HepG2 (cell line): ENCODE measurements at regions not wholly inside any gene's neighbourhood (a gene's known extent, or its start where the extent isn't known, plus 50 kb on each side); places are given as distances from the start of the nearest gene placed in this dataset.

Experiments used
- HDAC1 ChIP-seq: sonication (generic); formaldehyde crosslinking; IDR thresholded peaks from 2 replicates; pipeline ENCODE4 v1.5.1; 2020; ENCODE audit warnings: mild to moderate bottlenecking, missing genetic modification reagents
- ZNF501 ChIP-seq: sonication (generic); formaldehyde crosslinking; IDR thresholded peaks from 2 replicates; pipeline ENCODE4 v1.5.1; 2020; ENCODE audit warnings: mild to moderate bottlenecking, moderate library complexity, missing genetic modification reagents
- TF ChIP-seq, protein P1 (sequence below): sonication (generic); formaldehyde crosslinking; IDR thresholded peaks from 2 replicates; pipeline ENCODE4 v1.5.0; 2020; ENCODE audit warnings: mild to moderate bottlenecking, missing genetic modification reagents, moderate library complexity

DNA sequence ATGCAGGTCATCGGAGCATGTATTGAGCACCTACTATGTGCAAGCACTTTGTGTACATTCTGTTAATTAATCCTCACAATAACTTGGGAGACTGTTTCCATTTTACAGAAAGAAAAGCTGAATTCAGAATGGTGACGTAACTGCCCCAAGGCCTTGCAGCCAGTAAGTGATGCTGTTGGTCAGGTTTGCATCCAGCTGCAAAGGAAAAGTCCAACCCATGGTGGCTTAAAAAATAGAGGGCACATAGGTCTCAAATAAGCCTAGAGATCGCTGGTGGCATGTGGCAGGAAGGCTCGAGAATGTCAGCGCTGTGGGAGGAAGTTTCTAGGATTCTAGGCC lies 83.8 kb upstream of the CHST15 start:
- TF ChIP-seq, protein P1, sequence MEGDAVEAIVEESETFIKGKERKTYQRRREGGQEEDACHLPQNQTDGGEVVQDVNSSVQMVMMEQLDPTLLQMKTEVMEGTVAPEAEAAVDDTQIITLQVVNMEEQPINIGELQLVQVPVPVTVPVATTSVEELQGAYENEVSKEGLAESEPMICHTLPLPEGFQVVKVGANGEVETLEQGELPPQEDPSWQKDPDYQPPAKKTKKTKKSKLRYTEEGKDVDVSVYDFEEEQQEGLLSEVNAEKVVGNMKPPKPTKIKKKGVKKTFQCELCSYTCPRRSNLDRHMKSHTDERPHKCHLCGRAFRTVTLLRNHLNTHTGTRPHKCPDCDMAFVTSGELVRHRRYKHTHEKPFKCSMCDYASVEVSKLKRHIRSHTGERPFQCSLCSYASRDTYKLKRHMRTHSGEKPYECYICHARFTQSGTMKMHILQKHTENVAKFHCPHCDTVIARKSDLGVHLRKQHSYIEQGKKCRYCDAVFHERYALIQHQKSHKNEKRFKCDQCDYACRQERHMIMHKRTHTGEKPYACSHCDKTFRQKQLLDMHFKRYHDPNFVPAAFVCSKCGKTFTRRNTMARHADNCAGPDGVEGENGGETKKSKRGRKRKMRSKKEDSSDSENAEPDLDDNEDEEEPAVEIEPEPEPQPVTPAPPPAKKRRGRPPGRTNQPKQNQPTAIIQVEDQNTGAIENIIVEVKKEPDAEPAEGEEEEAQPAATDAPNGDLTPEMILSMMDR (CRISPR knock-in tag): no peak
- TF ChIP-seq ZNF501 (CRISPR knock-in tag) (no peak), HDAC1 (CRISPR knock-in tag) (no peak)
